ENCODE measurements at regions not wholly inside any gene's neighbourhood (a gene's known extent, or its start where the extent isn't known, plus 50 kb on each side); places are given as distances from the start of the nearest gene placed in this dataset.

DNA sequence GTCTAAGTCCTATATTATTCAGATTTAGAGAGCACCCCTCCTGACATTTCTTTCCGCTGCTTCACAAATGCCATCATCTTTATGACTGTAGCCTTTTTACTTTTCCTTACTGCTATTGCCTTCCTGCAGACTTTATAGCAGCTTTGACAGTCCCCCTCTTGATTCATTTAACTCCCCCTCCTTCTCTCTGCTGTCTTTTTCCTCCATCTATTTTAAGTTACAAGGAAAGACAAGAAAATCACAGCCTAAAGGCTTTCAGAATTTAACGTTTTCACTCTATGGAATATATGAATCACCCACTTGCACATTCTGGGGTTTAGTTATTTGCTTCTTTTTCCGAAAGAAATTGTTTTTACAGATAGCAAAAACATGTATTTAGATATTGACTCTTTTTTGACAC lies 183.4 kb upstream of the SETBP1 start:
- intact Hi-C loops (cut with micrococcal nuclease; ENCODE audit: unreplicated experiment): no loop called here
- no peaks in the 10 kb centered on the region for H3K36me3 ChIP-seq (ENCODE audit: insufficient read depth, low read length, poor library complexity, severe bottlenecking)

GRCh38 chr18:44497757-44498490 lies 182.8 kb upstream of the SETBP1 start:
- no peaks in the 10 kb centered on the region for H3K36me3 ChIP-seq (ENCODE audit: insufficient read depth, low read length, poor library complexity, severe bottlenecking)
- CTCF ChIA-PET: no interaction called here
- no peaks in the 10 kb centered on the region for H3K9me3 ChIP-seq (ENCODE audit: low read depth, low read length, poor library complexity, severe bottlenecking)

More for the DNA sequence above, 183.4 kb upstream of the SETBP1 start:
- no peak for TF ChIP-seq EZH2 (IDR thresholded peaks at IDR 0.05; ENCODE audit: borderline replicate concordance, low read depth, low read length, poor library complexity, severe bottlenecking)
- TF ChIP-seq, protein P1, sequence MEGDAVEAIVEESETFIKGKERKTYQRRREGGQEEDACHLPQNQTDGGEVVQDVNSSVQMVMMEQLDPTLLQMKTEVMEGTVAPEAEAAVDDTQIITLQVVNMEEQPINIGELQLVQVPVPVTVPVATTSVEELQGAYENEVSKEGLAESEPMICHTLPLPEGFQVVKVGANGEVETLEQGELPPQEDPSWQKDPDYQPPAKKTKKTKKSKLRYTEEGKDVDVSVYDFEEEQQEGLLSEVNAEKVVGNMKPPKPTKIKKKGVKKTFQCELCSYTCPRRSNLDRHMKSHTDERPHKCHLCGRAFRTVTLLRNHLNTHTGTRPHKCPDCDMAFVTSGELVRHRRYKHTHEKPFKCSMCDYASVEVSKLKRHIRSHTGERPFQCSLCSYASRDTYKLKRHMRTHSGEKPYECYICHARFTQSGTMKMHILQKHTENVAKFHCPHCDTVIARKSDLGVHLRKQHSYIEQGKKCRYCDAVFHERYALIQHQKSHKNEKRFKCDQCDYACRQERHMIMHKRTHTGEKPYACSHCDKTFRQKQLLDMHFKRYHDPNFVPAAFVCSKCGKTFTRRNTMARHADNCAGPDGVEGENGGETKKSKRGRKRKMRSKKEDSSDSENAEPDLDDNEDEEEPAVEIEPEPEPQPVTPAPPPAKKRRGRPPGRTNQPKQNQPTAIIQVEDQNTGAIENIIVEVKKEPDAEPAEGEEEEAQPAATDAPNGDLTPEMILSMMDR (conservative IDR thresholded peaks at IDR 0.05; ENCODE audit: low read depth, low read length): no peak
- CTCF ChIA-PET: no interaction called here
- no peaks in the 10 kb centered on the region for H3K9me3 ChIP-seq (ENCODE audit: low read depth, low read length, poor library complexity, severe bottlenecking)
- H3K27me3 ChIP-seq (replicated peaks; ENCODE audit: insufficient read depth, low read depth, low read length, poor library complexity): no peaks in the 10 kb centered on the region
- POLR2A ChIA-PET (ENCODE audit: low non-redundant PET): no interaction called here
- H3K4me3 ChIP-seq (ENCODE audit: low read depth, low read length, poor library complexity, severe bottlenecking): no peak overlapping the region
- no peaks in the 10 kb centered on the region for H3K4me1 ChIP-seq (ENCODE audit: insufficient read depth, low read length, poor library complexity, severe bottlenecking)
- H3K27ac ChIP-seq (ENCODE audit: low read depth, low read length, poor library complexity, severe bottlenecking): no peak overlapping the region
- no TSS peak for BruUV-seq (replicated peaks)
- no peak for DNase-seq (ENCODE audit: low spot score)

DNA sequence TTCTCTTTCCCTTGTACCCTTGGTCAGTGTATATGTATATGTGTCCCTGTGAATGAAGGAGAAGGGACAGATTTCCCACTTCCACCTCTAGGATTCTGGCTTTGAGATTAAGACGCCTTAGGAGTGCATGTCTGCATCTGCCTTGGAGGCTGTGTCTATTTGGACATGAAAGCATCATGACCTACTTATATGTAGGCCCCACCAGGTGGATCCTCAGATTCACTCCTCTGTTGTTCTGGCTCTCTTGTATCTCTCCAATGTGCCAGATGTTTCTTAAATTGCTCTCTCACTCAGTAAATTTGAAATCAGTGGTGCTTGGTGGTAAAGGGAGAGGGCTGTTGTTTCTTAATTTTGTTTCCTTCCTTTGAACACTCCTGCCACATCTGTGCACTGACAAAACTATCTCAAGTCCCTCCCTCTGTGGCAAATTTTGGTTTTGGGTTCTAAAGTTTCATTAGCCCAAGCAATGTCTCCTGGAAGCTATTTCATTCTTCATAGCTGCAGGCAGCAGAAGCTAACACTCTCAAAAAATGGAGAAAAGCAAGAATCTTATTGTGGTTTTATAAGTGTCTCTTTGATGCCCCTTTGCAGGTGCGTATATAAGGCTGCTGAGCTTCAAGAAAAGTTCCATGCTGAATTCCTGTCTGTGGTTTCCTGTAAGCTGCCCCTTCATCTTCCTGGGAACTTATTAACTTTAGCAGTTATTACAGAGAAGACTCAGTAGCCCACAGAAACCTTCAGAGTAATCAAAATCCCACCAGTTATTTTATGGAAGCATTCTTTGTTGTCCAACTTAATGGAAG lies 179.7 kb upstream of the SETBP1 start:
- Histone ChIP-seq H3K4me3 (ENCODE audit: low read depth, low read length, poor library complexity, severe bottlenecking) (no peak overlapping the region), H3K4me1 (ENCODE audit: insufficient read depth, low read length, poor library complexity, severe bottlenecking) (no peaks in the 10 kb centered on the region), H3K36me3 (ENCODE audit: insufficient read depth, low read length, poor library complexity, severe bottlenecking) (no peaks in the 10 kb centered on the region), H3K27me3 (replicated peaks; ENCODE audit: insufficient read depth, low read depth, low read length, poor library complexity) (no peaks in the 10 kb centered on the region), H3K9me3 (ENCODE audit: low read depth, low read length, poor library complexity, severe bottlenecking) (no peaks in the 10 kb centered on the region), H3K27ac (ENCODE audit: low read depth, low read length, poor library complexity, severe bottlenecking) (no peak overlapping the region)
- no peak for DNase-seq (ENCODE audit: low spot score)
- POLR2A ChIA-PET (ENCODE audit: low non-redundant PET): no interaction called here
- no TSS peak for BruUV-seq (replicated peaks)
- CTCF ChIA-PET: no interaction called here
- intact Hi-C loops (cut with micrococcal nuclease; ENCODE audit: unreplicated experiment): no loop called here
- no peak for TF ChIP-seq EZH2 (IDR thresholded peaks at IDR 0.05; ENCODE audit: borderline replicate concordance, low read depth, low read length, poor library complexity, severe bottlenecking)
- TF ChIP-seq, protein P1 (conservative IDR thresholded peaks at IDR 0.05; ENCODE audit: low read depth, low read length): no peak

More at GRCh38 chr18:44497757-44498490, 182.8 kb upstream of the SETBP1 start:
- no TSS peak for BruUV-seq (replicated peaks)
- Histone ChIP-seq H3K4me1 (ENCODE audit: insufficient read depth, low read length, poor library complexity, severe bottlenecking) (no peaks in the 10 kb centered on the region), H3K27ac (ENCODE audit: low read depth, low read length, poor library complexity, severe bottlenecking) (no peak overlapping the region), H3K27me3 (replicated peaks; ENCODE audit: insufficient read depth, low read depth, low read length, poor library complexity) (no peaks in the 10 kb centered on the region), H3K4me3 (ENCODE audit: low read depth, low read length, poor library complexity, severe bottlenecking) (no peak overlapping the region)
- intact Hi-C loops (cut with micrococcal nuclease; ENCODE audit: unreplicated experiment): no loop called here
- TF ChIP-seq EZH2 (IDR thresholded peaks at IDR 0.05; ENCODE audit: borderline replicate concordance, low read depth, low read length, poor library complexity, severe bottlenecking): no peak
- TF ChIP-seq, protein P1 (conservative IDR thresholded peaks at IDR 0.05; ENCODE audit: low read depth, low read length): no peak
- DNase-seq (ENCODE audit: low spot score): no peak
- POLR2A ChIA-PET (ENCODE audit: low non-redundant PET): no interaction called here

Measured in A673 (cell line).